Endothelial cell of umbilical vein (primary cell): ENCODE measurements at regions not wholly inside any gene's neighbourhood (a gene's known extent, or its start where the extent isn't known, plus 50 kb on each side); places are given as distances from the start of the nearest gene placed in this dataset.

ENCODE experiments used
- BruUV-seq: library from RNA; stranded (reverse); fragments of 400-500 nt; replicated peaks from 2 replicates; lab custom pipeline; 2021; lab: Mats Ljungman, UMichigan
- CTCF ChIA-PET: fragments of 300-600, 350-600 bp; sonication (Branson Sonifier 250); formaldehyde crosslinking; loops from one replicate; lab custom pipeline; 2021; ENCODE audit warnings: antibody characterized with exemption, inconsistent platforms; lab: Charles Lee
- POLR2A ChIA-PET: fragments of 300-600, 350-600 bp; sonication (Branson Sonifier 250); formaldehyde crosslinking; loops from one replicate; lab custom pipeline; 2021; ENCODE audit warnings: antibody characterized with exemption, inconsistent platforms; lab: Charles Lee
- DNase-seq: peaks from one replicate; pipeline ENCODE4 v3.0.0-alpha.2; 2011; ENCODE audit warnings: low read depth, low spot score
- FAIRE-seq: peaks from 2 replicates; lab custom pipeline; 2011; peaks lifted over from hg19 to GRCh38; lab: Jason Lieb, UNC
- H2AFZ ChIP-seq: 2 replicates; pipeline ENCODE4 v1.6.0; 2012; ENCODE audit warnings: low read depth, low read length, control low read depth, inconsistent platforms
- H3K27ac ChIP-seq: 2 replicates; pipeline ENCODE4 v1.5.1; 2011; ENCODE audit warnings: low read depth, mild to moderate bottlenecking, control low read depth, low read length, moderate library complexity; ENCODE audit not compliant: insufficient read depth
- H3K27me3 ChIP-seq, 2 experiments: 2 replicates each; pipeline versions ENCODE4 v1.6.0 to v1.6.1; 2011; ENCODE audit warnings: low read length in 2 of 2, mixed read lengths in 1 of 2; ENCODE audit not compliant: control insufficient read depth in 2 of 2, insufficient read depth in 2 of 2
- H3K36me3 ChIP-seq, 2 experiments: 2 replicates in 1 of 2; 3 replicates in 1 of 2; pipeline ENCODE4 v1.5.1; 2011; ENCODE audit warnings: low read length in 2 of 2, mild to moderate bottlenecking in 1 of 2, moderate library complexity in 1 of 2; ENCODE audit not compliant: control insufficient read depth in 2 of 2, insufficient read depth in 2 of 2; ENCODE audit errors: extremely low read depth in 1 of 2
- H3K4me1 ChIP-seq: 3 replicates; pipeline ENCODE4 v1.5.1; 2011; ENCODE audit warnings: mild to moderate bottlenecking, low read length; ENCODE audit not compliant: control insufficient read depth, insufficient read depth; ENCODE audit errors: extremely low read depth
- H3K4me2 ChIP-seq: 2 replicates; pipeline ENCODE4 v1.6.1; 2011; ENCODE audit warnings: low read length, control low read depth, mixed read lengths; ENCODE audit not compliant: insufficient read depth
- H3K4me3 ChIP-seq, 3 experiments: fragments of 200-600 bp in 1 of 3; sonication (generic), shearing (Covaris generic) in 1 of 3; replicated peaks in 1 of 3; 2 replicates each; pipeline ENCODE4 v1.5.1; 2011 to 2016; ENCODE audit warnings: control low read depth in 3 of 3, low read length in 3 of 3, mild to moderate bottlenecking in 2 of 3, inconsistent platforms in 1 of 3, low read depth in 1 of 3, moderate library complexity in 1 of 3; ENCODE audit not compliant: insufficient read depth in 1 of 3
- H3K79me2 ChIP-seq: 2 replicates; pipeline ENCODE4 v1.6.0; 2012; ENCODE audit warnings: low read length, inconsistent platforms; ENCODE audit not compliant: control insufficient read depth, insufficient read depth
- H3K9ac ChIP-seq: replicated peaks from 2 replicates; pipeline ENCODE3; 2011; ENCODE audit warnings: low read length, control low read depth; ENCODE audit not compliant: insufficient read depth; ENCODE audit errors: extremely low read depth
- H3K9me1 ChIP-seq: replicated peaks from 3 replicates; pipeline ENCODE4 v1.6.0; 2011; ENCODE audit warnings: mild to moderate bottlenecking, low read length; ENCODE audit not compliant: control insufficient read depth, insufficient read depth; ENCODE audit errors: extremely low read depth
- H3K9me3 ChIP-seq: replicated peaks from 2 replicates; pipeline ENCODE4 v1.5.1; 2012; ENCODE audit warnings: low read length, inconsistent platforms; ENCODE audit not compliant: control insufficient read depth, insufficient read depth
- H4K20me1 ChIP-seq: replicated peaks from 2 replicates; pipeline ENCODE3; 2011; ENCODE audit warnings: mild to moderate bottlenecking, low read length; ENCODE audit not compliant: control insufficient read depth, insufficient read depth; ENCODE audit errors: extremely low read depth
- CTCF ChIP-seq, 2 donors: IDR thresholded peaks; 1 replicate in 1 of 2; 2 replicates in 1 of 2; pipeline ENCODE4 v1.5.1; 2011; ENCODE audit warnings: low read length in 2 of 2, mild to moderate bottlenecking in 2 of 2, moderate library complexity in 2 of 2, control low read depth in 1 of 2, inconsistent platforms in 1 of 2, low read depth in 1 of 2; ENCODE audit not compliant: insufficient read depth in 1 of 2; ENCODE audit errors: extremely low read depth in 1 of 2
- EZH2 ChIP-seq: IDR thresholded peaks from 2 replicates; pipeline ENCODE4 v1.6.1; 2012; ENCODE audit warnings: borderline replicate concordance, low read depth, mild to moderate bottlenecking, moderate library complexity, low read length, inconsistent platforms; ENCODE audit not compliant: severe bottlenecking
- FOS ChIP-seq: IDR thresholded peaks from 2 replicates; pipeline ENCODE4 v1.6.1; 2011; ENCODE audit warnings: mild to moderate bottlenecking, low read length, moderate library complexity, borderline replicate concordance; ENCODE audit not compliant: insufficient read depth
- GATA2 ChIP-seq: IDR thresholded peaks from 2 replicates; pipeline ENCODE4 v1.7.0; 2011; ENCODE audit warnings: low read depth, mild to moderate bottlenecking, moderate library complexity, mixed read lengths, low read length; ENCODE audit not compliant: insufficient read length, insufficient read depth
- JUN ChIP-seq: IDR thresholded peaks from 2 replicates; pipeline ENCODE4 v1.6.1; 2011; ENCODE audit warnings: borderline replicate concordance, low read depth; ENCODE audit not compliant: insufficient read length, insufficient read depth
- MAX ChIP-seq: IDR thresholded peaks from 2 replicates; pipeline ENCODE4 v1.6.1; 2011; ENCODE audit not compliant: insufficient read depth, insufficient read length
- MYC ChIP-seq: IDR thresholded peaks from one replicate; pipeline ENCODE4 v1.6.1; 2011; ENCODE audit warnings: mild to moderate bottlenecking, low read depth, low read length
- POLR2A ChIP-seq: IDR thresholded peaks from 2 replicates; pipeline ENCODE4 v1.6.1; 2012; ENCODE audit warnings: low read depth, mild to moderate bottlenecking, control low read depth, low read length
- POLR2AphosphoS5 ChIP-seq: IDR thresholded peaks from 2 replicates; pipeline ENCODE4 v1.6.1; 2012; ENCODE audit warnings: low read depth, mild to moderate bottlenecking, control low read depth, low read length, moderate library complexity; ENCODE audit not compliant: insufficient read depth
- dilution Hi-C: fragments of 300-500 bp; cut with MboI; formaldehyde crosslinking; loops from one replicate; pipeline ENCODE4 v1.15.0; 2019; ENCODE audit warnings: low sequenced_read_pairs; ENCODE audit not compliant: extremely low pct_ligation_motif_present
- intact Hi-C: fragments of 100-400 bp; cut with micrococcal nuclease; formaldehyde crosslinking; loops from one replicate; pipeline ENCODE4 v1.10.0; 2022

GRCh38 chr14:49134940-49135339, 451.2 kb downstream of the RPS29 start:
- H3K4me2 ChIP-seq = no peak overlapping the region
- H3K27ac ChIP-seq = no peak overlapping the region
- TF ChIP-seq POLR2A = no peak
- TF ChIP-seq POLR2AphosphoS5 = no peak
- no peak for TF ChIP-seq CTCF (IDR thresholded peaks at IDR 0.05; ENCODE audit: extremely low read depth in 1 of 2, insufficient read depth in 1 of 2, low read depth in 1 of 2, low read length in 2 of 2)
- TF ChIP-seq FOS = no peak
- no peak for TF ChIP-seq JUN
- TF ChIP-seq EZH2 = no peak
- TF ChIP-seq MYC = no peak
- TF ChIP-seq GATA2 = no peak
- TF ChIP-seq MAX = no peak
- H3K9me1 ChIP-seq = no peaks in the 10 kb centered on the region
- FAIRE-seq (no peak), DNase-seq (no peak)
- H3K27me3 ChIP-seq = no peaks in the 10 kb centered on the region
- H3K9me3 ChIP-seq = peaks cover 4% of the 10 kb centered on the region
- H3K9ac ChIP-seq = no peak overlapping the region
- H3K79me2 ChIP-seq = no peaks in the 10 kb centered on the region
- H3K4me3 ChIP-seq = no peak overlapping the region
- ChIA-PET POLR2A (no interaction called here), CTCF (no interaction called here)
- no peaks in the 10 kb centered on the region for H3K36me3 ChIP-seq
- dilution Hi-C loops = no loop called here
- intact Hi-C loops = no loop called here
- no peaks in the 10 kb centered on the region for H3K4me1 ChIP-seq
- no peak overlapping the region for H2AFZ ChIP-seq
- no TSS peak for BruUV-seq
- H4K20me1 ChIP-seq = no peaks in the 10 kb centered on the region
